HFFc6 (cell line): ENCODE measurements at regions not wholly inside any gene's neighbourhood (a gene's known extent, or its start where the extent isn't known, plus 50 kb on each side); places are given as distances from the start of the nearest gene placed in this dataset.

Experiments
- DNase-seq: peaks from one replicate; pipeline ENCODE4 v3.0.0-alpha.2; 2018
- H3K27ac Mint-ChIP-seq: 2 replicates; pipeline ENCODE4 v1.8.0; 2020; ENCODE audit warnings: mild to moderate bottlenecking, mixed read lengths
- H3K27me3 Mint-ChIP-seq: 2 replicates; pipeline ENCODE4 v1.8.0; 2021; ENCODE audit warnings: mild to moderate bottlenecking, moderate library complexity, mixed read lengths; ENCODE audit not compliant: insufficient read depth
- H3K36me3 Mint-ChIP-seq: 2 replicates; pipeline ENCODE4 v1.8.0; 2021; ENCODE audit warnings: low read depth, mixed read lengths
- H3K4me1 Mint-ChIP-seq: 2 replicates; pipeline ENCODE4 v1.8.0; 2020; ENCODE audit warnings: low read depth, mixed read lengths
- H3K4me3 Mint-ChIP-seq: 2 replicates; pipeline ENCODE4 v1.8.0; 2020; ENCODE audit warnings: mild to moderate bottlenecking, moderate library complexity, mixed read lengths
- H3K9me3 Mint-ChIP-seq: 2 replicates; pipeline ENCODE4 v1.8.0; 2020; ENCODE audit warnings: mild to moderate bottlenecking, mixed read lengths
- TF ChIP-seq, protein P1 (sequence below): fragments of 200-600 bp; sonication (generic); IDR thresholded peaks from 2 replicates; pipeline ENCODE4 v1.5.0; 2021; ENCODE audit warnings: antibody characterized with exemption, mild to moderate bottlenecking

DNA sequence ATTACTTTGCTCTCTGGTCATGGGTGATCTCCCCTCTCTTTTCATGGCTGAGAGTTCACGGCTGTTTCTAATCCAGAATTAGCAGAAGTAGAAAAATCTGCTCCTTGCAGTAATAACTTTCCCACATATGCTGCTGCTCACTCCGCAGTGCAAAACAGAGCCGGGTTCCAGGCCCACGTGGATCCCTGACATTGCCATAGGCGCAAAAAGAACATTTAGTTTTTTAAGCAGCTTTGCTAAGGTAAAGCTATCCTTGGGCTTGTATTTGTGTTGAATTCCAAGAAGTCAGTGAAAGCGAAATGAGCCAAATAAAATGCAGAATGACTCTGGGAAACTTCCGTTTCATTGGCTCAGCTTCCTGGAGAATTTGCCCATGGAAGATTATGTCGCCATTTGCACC is 633.7 kb upstream of the SUCLG2 start:
- TF ChIP-seq, protein P1, sequence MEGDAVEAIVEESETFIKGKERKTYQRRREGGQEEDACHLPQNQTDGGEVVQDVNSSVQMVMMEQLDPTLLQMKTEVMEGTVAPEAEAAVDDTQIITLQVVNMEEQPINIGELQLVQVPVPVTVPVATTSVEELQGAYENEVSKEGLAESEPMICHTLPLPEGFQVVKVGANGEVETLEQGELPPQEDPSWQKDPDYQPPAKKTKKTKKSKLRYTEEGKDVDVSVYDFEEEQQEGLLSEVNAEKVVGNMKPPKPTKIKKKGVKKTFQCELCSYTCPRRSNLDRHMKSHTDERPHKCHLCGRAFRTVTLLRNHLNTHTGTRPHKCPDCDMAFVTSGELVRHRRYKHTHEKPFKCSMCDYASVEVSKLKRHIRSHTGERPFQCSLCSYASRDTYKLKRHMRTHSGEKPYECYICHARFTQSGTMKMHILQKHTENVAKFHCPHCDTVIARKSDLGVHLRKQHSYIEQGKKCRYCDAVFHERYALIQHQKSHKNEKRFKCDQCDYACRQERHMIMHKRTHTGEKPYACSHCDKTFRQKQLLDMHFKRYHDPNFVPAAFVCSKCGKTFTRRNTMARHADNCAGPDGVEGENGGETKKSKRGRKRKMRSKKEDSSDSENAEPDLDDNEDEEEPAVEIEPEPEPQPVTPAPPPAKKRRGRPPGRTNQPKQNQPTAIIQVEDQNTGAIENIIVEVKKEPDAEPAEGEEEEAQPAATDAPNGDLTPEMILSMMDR, result no peak
- H3K4me3 Mint-ChIP-seq, result no peak overlapping the region
- no peaks in the 10 kb centered on the region for H3K36me3 Mint-ChIP-seq
- no peak for DNase-seq
- H3K27me3 Mint-ChIP-seq, result peaks cover 1% of the 10 kb centered on the region
- peaks cover 15% of the 10 kb centered on the region; the same call in 1 of the 2 replicates for H3K9me3 Mint-ChIP-seq
- no peak overlapping the region for H3K27ac Mint-ChIP-seq
- H3K4me1 Mint-ChIP-seq, result no peaks in the 10 kb centered on the region

DNA sequence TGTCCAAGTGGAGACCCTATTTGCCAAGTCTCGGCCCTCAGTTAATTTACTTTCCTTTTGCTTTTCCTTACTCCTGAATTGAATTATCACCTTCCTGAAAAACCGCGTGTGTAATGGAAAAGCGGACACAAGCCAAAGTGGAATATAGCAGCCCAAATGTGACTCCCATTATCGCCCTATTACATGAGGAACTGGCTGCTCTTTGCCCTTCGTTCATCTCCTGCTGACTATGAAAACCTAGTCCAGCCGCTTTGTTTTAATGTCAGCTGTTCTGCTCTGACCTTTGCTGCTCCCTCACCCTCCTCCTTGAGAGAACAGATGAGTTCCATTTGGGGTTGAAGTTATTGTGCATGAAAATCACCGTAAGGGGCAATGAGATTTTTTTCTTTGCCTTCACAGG is 632.7 kb upstream of the SUCLG2 start:
- DNase-seq, result no peak
- no peak overlapping the region for H3K4me3 Mint-ChIP-seq
- no peaks in the 10 kb centered on the region for H3K4me1 Mint-ChIP-seq
- H3K27ac Mint-ChIP-seq, result no peak overlapping the region
- TF ChIP-seq, protein P1, result no peak
- H3K9me3 Mint-ChIP-seq, result peaks cover 14% of the 10 kb centered on the region; the same call in 1 of the 2 replicates
- peaks cover 1% of the 10 kb centered on the region for H3K27me3 Mint-ChIP-seq
- no peaks in the 10 kb centered on the region for H3K36me3 Mint-ChIP-seq

DNA sequence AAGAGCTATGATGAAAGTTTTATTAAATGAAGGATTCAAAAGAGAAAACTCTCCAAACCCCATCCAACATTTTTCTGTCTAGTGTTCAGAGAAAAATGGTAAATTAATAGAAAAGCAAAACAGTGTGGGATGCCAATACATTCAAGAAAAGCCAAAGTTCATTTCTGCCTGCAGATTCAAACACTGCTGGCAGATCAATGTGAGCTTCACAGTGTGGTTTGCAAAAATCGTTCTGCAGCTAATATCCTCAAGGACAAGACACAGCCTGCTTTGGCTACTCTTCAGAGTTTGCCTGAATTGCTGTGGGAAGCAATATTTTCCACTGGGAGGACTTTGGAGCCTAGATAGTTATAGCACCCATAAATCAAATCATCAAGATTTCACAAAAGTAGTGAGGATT is 619.9 kb upstream of the SUCLG2 start:
- Mint-ChIP-seq H3K27me3 (no peaks in the 10 kb centered on the region), H3K4me3 (no peak overlapping the region), H3K4me1 (no peaks in the 10 kb centered on the region)

DNA sequence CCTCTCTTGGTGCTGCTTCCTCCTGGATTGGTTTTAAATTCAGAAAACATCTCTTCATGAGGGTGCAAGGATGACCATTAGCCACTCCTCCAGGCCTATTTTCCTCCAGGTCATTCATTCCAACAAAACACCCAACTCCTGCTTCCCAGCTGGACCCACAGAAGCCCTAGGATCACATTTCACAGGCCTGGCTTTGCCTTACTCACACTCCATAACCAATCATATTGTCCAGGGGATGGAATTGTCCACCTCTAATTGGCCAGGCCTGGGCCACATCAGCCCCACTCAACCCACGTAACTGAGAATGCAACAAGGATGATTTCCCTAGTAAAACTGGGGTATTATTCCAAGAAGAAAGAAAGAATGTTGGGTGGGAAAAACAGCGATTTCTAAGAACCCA is 616.7 kb upstream of the SUCLG2 start:
- no peaks in the 10 kb centered on the region for H3K36me3 Mint-ChIP-seq
- H3K4me1 Mint-ChIP-seq, result no peaks in the 10 kb centered on the region
- TF ChIP-seq, protein P1, result no peak
- H3K4me3 Mint-ChIP-seq, result no peak overlapping the region
- no peak for DNase-seq
- peaks cover 71% of the 10 kb centered on the region for H3K9me3 Mint-ChIP-seq
- H3K27ac Mint-ChIP-seq, result no peak overlapping the region
- H3K27me3 Mint-ChIP-seq, result no peaks in the 10 kb centered on the region

More for the DNA sequence above, 619.9 kb upstream of the SUCLG2 start:
- TF ChIP-seq, protein P1, result no peak
- H3K27ac Mint-ChIP-seq, result no peak overlapping the region
- DNase-seq, result no peak
- H3K9me3 Mint-ChIP-seq, result peaks cover 64% of the 10 kb centered on the region
- H3K36me3 Mint-ChIP-seq, result no peaks in the 10 kb centered on the region

DNA sequence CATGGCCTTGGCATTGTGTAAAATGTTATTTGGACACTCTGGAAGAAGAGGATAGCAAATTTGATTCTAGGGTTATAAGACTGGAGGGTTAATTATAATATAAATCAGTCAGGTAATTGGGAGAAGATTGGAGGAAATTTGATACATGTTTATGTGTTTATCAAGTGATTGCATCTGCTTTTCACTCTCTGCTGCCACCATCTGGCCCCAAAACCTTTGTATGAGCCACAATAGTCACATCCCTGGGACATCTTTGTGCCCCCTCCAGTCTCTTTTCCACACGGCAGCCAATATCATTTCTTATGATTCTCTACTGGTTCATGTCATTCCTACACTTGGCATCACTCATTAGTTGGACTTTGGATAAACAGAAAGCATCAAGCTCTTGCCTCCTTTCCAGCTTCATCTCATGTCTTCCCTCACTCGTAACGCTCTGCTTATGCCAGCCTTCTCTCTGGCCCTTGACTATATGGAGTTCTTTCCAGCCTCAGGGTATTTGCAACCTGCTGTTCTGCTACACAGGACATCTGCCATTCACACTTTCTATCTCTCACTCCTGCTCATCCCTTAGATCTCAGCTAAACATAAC is 602.3 kb upstream of the SUCLG2 start:
- H3K27me3 Mint-ChIP-seq, result no peaks in the 10 kb centered on the region
- no peaks in the 10 kb centered on the region for H3K36me3 Mint-ChIP-seq
- TF ChIP-seq, protein P1, result peak; percentile 20; the same call in 1 of the 2 replicates
- H3K9me3 Mint-ChIP-seq, result peaks cover 21% of the 10 kb centered on the region
- no peak overlapping the region for H3K4me3 Mint-ChIP-seq
- no peak overlapping the region for H3K27ac Mint-ChIP-seq
- no peaks in the 10 kb centered on the region for H3K4me1 Mint-ChIP-seq
- DNase-seq, result no peak
